ENCODE measurements at regions not wholly inside any gene's neighbourhood (a gene's known extent, or its start where the extent isn't known, plus 50 kb on each side); places are given as distances from the start of the nearest gene placed in this dataset.

GRCh38 chr11:70696564-70696963, 298.2 kb downstream of the CTTN start (continued):
- TF ChIP-seq, protein P1, sequence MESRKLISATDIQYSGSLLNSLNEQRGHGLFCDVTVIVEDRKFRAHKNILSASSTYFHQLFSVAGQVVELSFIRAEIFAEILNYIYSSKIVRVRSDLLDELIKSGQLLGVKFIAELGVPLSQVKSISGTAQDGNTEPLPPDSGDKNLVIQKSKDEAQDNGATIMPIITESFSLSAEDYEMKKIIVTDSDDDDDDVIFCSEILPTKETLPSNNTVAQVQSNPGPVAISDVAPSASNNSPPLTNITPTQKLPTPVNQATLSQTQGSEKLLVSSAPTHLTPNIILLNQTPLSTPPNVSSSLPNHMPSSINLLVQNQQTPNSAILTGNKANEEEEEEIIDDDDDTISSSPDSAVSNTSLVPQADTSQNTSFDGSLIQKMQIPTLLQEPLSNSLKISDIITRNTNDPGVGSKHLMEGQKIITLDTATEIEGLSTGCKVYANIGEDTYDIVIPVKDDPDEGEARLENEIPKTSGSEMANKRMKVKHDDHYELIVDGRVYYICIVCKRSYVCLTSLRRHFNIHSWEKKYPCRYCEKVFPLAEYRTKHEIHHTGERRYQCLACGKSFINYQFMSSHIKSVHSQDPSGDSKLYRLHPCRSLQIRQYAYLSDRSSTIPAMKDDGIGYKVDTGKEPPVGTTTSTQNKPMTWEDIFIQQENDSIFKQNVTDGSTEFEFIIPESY (IDR thresholded peaks at IDR 0.05; ENCODE audit: extremely low read depth, insufficient replicate concordance, low read length): no peak
- no peak for TF ChIP-seq YY1 (IDR thresholded peaks at IDR 0.05; ENCODE audit: extremely low read depth, insufficient replicate concordance, low read depth, low read length)
- no peak for TF ChIP-seq JUND (IDR thresholded peaks at IDR 0.05)

- no peak for ATAC-seq
- Histone ChIP-seq H3K4me3 (replicated peaks in 1 of 2; ENCODE audit: low read depth in 1 of 2, low read length in 2 of 2) (no peak overlapping the region), H3K27ac (ENCODE audit: low read depth, low read length) (no peak overlapping the region), H3K79me2 (ENCODE audit: insufficient read depth, low read length) (no peaks in the 10 kb centered on the region), H3K27me3 (ENCODE audit: insufficient read depth, low read length) (no peaks in the 10 kb centered on the region), H3K4me2 (ENCODE audit: low read length) (no peak overlapping the region), H2AFZ (ENCODE audit: low read depth, low read length, poor library complexity, severe bottlenecking) (no peak overlapping the region), H3K9me2 (ENCODE audit: insufficient read depth) (no peaks in the 10 kb centered on the region), H3K9ac (ENCODE audit: low read length) (no peak overlapping the region), H4K20me1 (ENCODE audit: insufficient read depth) (no peaks in the 10 kb centered on the region), H3K4me1 (ENCODE audit: control insufficient read depth in 1 of 2, insufficient read depth in 2 of 2, low read length in 2 of 2) (no peaks in the 10 kb centered on the region), H3K36me3 (ENCODE audit: control insufficient read depth in 1 of 2, insufficient read depth in 2 of 2, low read length in 2 of 2) (no peaks in the 10 kb centered on the region), H3K9me3 (ENCODE audit: control insufficient read depth in 1 of 2, insufficient read depth in 1 of 2, low read depth in 1 of 2, low read length in 2 of 2) (no peaks in the 10 kb centered on the region)
- intact Hi-C loops (cut with micrococcal nuclease): no loop called here
- ChIA-PET CTCF (no interaction called here), POLR2A (no interaction called here), RAD21 (ENCODE audit: low non-redundant PET in 1 of 2, low total read pairs in 2 of 2, uncharacterized antibody in 2 of 2, unreplicated experiment in 2 of 2) (no interaction called here)
- no TSS peak for BruUV-seq (replicated peaks)
- TF ChIP-seq, protein P2, sequence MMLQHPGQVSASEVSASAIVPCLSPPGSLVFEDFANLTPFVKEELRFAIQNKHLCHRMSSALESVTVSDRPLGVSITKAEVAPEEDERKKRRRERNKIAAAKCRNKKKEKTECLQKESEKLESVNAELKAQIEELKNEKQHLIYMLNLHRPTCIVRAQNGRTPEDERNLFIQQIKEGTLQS (IDR thresholded peaks at IDR 0.05): no peak
- TF ChIP-seq SIN3A (IDR thresholded peaks at IDR 0.05; ENCODE audit: low read depth) (no peak), YY1 (IDR thresholded peaks at IDR 0.05; ENCODE audit: extremely low read depth, insufficient replicate concordance, low read depth, low read length) (no peak), RAD21 (IDR thresholded peaks at IDR 0.05; ENCODE audit: low read depth) (no peak), ELF1 (IDR thresholded peaks at IDR 0.05; ENCODE audit: borderline replicate concordance, low read depth) (no peak)
- no peak for DNase-seq (ENCODE audit: low read depth, low spot score)
Measured at GRCh38 chr11:70697701-70698100, 299.4 kb downstream of the CTTN start.
